Astrocyte (in vitro differentiated cells and primary cell): ENCODE measurements at regions not wholly inside any gene's neighbourhood (a gene's known extent, or its start where the extent isn't known, plus 50 kb on each side); places are given as distances from the start of the nearest gene placed in this dataset.

Experiments
- DNase-seq: peaks from one replicate; pipeline ENCODE4 v3.0.0-alpha.2; 2010; ENCODE audit warnings: low read depth
- FAIRE-seq: peaks from 2 replicates; lab custom pipeline; 2011; peaks lifted over from hg19 to GRCh38; lab: Jason Lieb, UNC
- H2AFZ ChIP-seq: 2 replicates; pipeline ENCODE4 v1.6.0; 2012; ENCODE audit warnings: low read depth, low read length, inconsistent platforms
- H3K27ac ChIP-seq: 2 replicates; pipeline ENCODE4 v1.5.1; 2011; ENCODE audit warnings: low read depth, low read length, inconsistent platforms
- H3K27me3 ChIP-seq: 2 replicates; pipeline ENCODE4 v1.6.0; 2011; ENCODE audit warnings: low read length, inconsistent platforms; ENCODE audit not compliant: insufficient read depth
- H3K36me3 ChIP-seq: 2 replicates; pipeline ENCODE4 v1.5.1; 2011; ENCODE audit warnings: low read length, inconsistent platforms; ENCODE audit not compliant: insufficient read depth
- H3K4me1 ChIP-seq: 2 replicates; pipeline ENCODE4 v1.5.1; 2011; ENCODE audit warnings: low read length, inconsistent platforms; ENCODE audit not compliant: insufficient read depth
- H3K4me2 ChIP-seq: 2 replicates; pipeline ENCODE4 v1.6.0; 2012; ENCODE audit warnings: low read length, inconsistent platforms
- H3K4me3 ChIP-seq: 2 replicates; pipeline ENCODE4 v1.5.1; 2011; ENCODE audit warnings: low read depth, mild to moderate bottlenecking, low read length, inconsistent platforms; ENCODE audit not compliant: insufficient read depth
- H3K79me2 ChIP-seq: 2 replicates; pipeline ENCODE4 v1.6.0; 2012; ENCODE audit warnings: mild to moderate bottlenecking, low read length, inconsistent platforms; ENCODE audit not compliant: insufficient read depth
- H3K9ac ChIP-seq: 2 replicates; pipeline ENCODE4 v1.6.0; 2012; ENCODE audit warnings: mild to moderate bottlenecking, low read length, inconsistent platforms
- H3K9me3 ChIP-seq: 2 replicates; pipeline ENCODE4 v1.5.1; 2012; ENCODE audit warnings: low read depth, mild to moderate bottlenecking, low read length, inconsistent platforms; ENCODE audit not compliant: insufficient read depth
- H4K20me1 ChIP-seq: 2 replicates; pipeline ENCODE4 v1.6.0; 2012; ENCODE audit warnings: low read length, inconsistent platforms; ENCODE audit not compliant: insufficient read depth
- H3K27ac Mint-ChIP-seq: one replicate; pipeline ENCODE4 v1.8.0; 2021; ENCODE audit warnings: mild to moderate bottlenecking, mixed read lengths; ENCODE audit not compliant: unreplicated experiment
- H3K27me3 Mint-ChIP-seq: one replicate; pipeline ENCODE4 v1.8.0; 2021; ENCODE audit warnings: low read depth, mixed read lengths; ENCODE audit not compliant: unreplicated experiment
- H3K36me3 Mint-ChIP-seq: one replicate; pipeline ENCODE4 v1.8.0; 2021; ENCODE audit warnings: low read depth, mixed read lengths; ENCODE audit not compliant: unreplicated experiment
- H3K4me1 Mint-ChIP-seq: one replicate; pipeline ENCODE4 v1.8.0; 2021; ENCODE audit warnings: low read depth, mixed read lengths; ENCODE audit not compliant: unreplicated experiment
- H3K4me3 Mint-ChIP-seq: one replicate; pipeline ENCODE4 v1.8.0; 2021; ENCODE audit warnings: mild to moderate bottlenecking, moderate library complexity, mixed read lengths; ENCODE audit not compliant: unreplicated experiment
- H3K9me3 Mint-ChIP-seq: one replicate; pipeline ENCODE4 v1.8.0; 2021; ENCODE audit warnings: mild to moderate bottlenecking, mixed read lengths; ENCODE audit not compliant: unreplicated experiment
- CTCF ChIP-seq: IDR thresholded peaks from 2 replicates; pipeline ENCODE4 v1.5.1; 2011; ENCODE audit warnings: low read depth, mild to moderate bottlenecking, inconsistent platforms, low read length, moderate library complexity; ENCODE audit not compliant: insufficient read depth
- EZH2 ChIP-seq: IDR thresholded peaks from 2 replicates; pipeline ENCODE4 v1.6.1; 2012; ENCODE audit warnings: mild to moderate bottlenecking, low read length, inconsistent platforms; ENCODE audit not compliant: insufficient read depth

GRCh38 chr13:80571346-80572307 lies 230.7 kb upstream of the SPRY2 start:
- Mint-ChIP-seq H3K9me3 (no peaks in the 10 kb centered on the region), H3K36me3 (no peaks in the 10 kb centered on the region), H3K4me1 (no peaks in the 10 kb centered on the region), H3K4me3 (no peak overlapping the region), H3K27ac (no peak overlapping the region), H3K27me3 (no peaks in the 10 kb centered on the region)
- TF ChIP-seq CTCF (no peak), EZH2 (no peak)
- H3K79me2 ChIP-seq = no peaks in the 10 kb centered on the region
- no peaks in the 10 kb centered on the region for H3K27me3 ChIP-seq
- no peaks in the 10 kb centered on the region for H3K4me1 ChIP-seq
- no peak overlapping the region for H3K4me2 ChIP-seq
- H3K9ac ChIP-seq = no peak overlapping the region
- no peak overlapping the region for H3K27ac ChIP-seq
- no peaks in the 10 kb centered on the region for H3K36me3 ChIP-seq
- DNase-seq (no peak), FAIRE-seq (no peak)
- no peak overlapping the region for H2AFZ ChIP-seq
- no peak overlapping the region for H3K4me3 ChIP-seq
- no peaks in the 10 kb centered on the region for H4K20me1 ChIP-seq
- H3K9me3 ChIP-seq = no peaks in the 10 kb centered on the region

GRCh38 chr13:80563439-80563838 lies 222.5 kb upstream of the SPRY2 start:
- H3K9me3 Mint-ChIP-seq = no peaks in the 10 kb centered on the region
- Histone ChIP-seq H3K79me2 (no peaks in the 10 kb centered on the region), H3K27me3 (no peaks in the 10 kb centered on the region), H2AFZ (no peak overlapping the region), H3K4me1 (no peaks in the 10 kb centered on the region), H3K36me3 (no peaks in the 10 kb centered on the region), H3K9me3 (no peaks in the 10 kb centered on the region), H3K9ac (no peak overlapping the region), H3K4me2 (no peak overlapping the region), H4K20me1 (no peaks in the 10 kb centered on the region), H3K27ac (no peak overlapping the region), H3K4me3 (no peak overlapping the region)
- H3K27ac Mint-ChIP-seq = no peak overlapping the region
- DNase-seq = no peak
- peaks cover 3% of the 10 kb centered on the region for H3K4me1 Mint-ChIP-seq
- TF ChIP-seq EZH2 (no peak), CTCF (no peak)
- H3K36me3 Mint-ChIP-seq = no peaks in the 10 kb centered on the region
- H3K27me3 Mint-ChIP-seq = no peaks in the 10 kb centered on the region
- no peak overlapping the region for H3K4me3 Mint-ChIP-seq
- FAIRE-seq = no peak
